HG03558 (cell line): ENCODE measurements at regions not wholly inside any gene's neighbourhood (a gene's known extent, or its start where the extent isn't known, plus 50 kb on each side); places are given as distances from the start of the nearest gene placed in this dataset.
"Not testable (repeated sequence)": the region's sequence is repeated elsewhere in the genome, so short reads cannot be mapped to it uniquely, and the experiment has no call there.

ENCODE experiments used
- ATAC-seq: cut with Tn5 transposase; IDR thresholded peaks from one replicate; pipeline ENCODE4 v1.9.1; 2021; ENCODE audit warnings: moderate number of reproducible peaks; ENCODE audit not compliant: unreplicated experiment; ENCODE audit errors: extremely low read depth

DNA sequence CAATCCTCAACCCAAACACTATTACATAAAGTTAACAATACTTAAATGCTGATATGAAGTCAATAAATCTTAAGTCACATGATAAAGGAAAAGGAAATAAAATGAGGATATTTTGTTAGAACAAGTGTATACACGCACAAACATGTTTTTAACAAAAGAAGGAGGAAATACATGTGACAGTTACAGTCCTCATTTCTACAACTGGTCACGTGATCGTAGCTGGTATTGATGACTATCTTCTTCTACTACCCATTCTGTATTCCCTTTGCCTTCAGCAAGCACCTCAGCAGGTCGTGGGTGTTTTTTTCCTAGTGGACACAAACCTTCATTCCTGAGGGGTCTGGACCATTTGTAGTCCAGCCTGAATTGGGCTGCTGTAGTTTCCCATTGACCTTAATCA, 610.8 kb downstream of the XPNPEP1 start:
- ATAC-seq, result not testable (repeated sequence)

- no peak for ATAC-seq
These were observed 614.3 kb downstream of the XPNPEP1 start for GRCh38 chr10:109308971-109309370.

DNA sequence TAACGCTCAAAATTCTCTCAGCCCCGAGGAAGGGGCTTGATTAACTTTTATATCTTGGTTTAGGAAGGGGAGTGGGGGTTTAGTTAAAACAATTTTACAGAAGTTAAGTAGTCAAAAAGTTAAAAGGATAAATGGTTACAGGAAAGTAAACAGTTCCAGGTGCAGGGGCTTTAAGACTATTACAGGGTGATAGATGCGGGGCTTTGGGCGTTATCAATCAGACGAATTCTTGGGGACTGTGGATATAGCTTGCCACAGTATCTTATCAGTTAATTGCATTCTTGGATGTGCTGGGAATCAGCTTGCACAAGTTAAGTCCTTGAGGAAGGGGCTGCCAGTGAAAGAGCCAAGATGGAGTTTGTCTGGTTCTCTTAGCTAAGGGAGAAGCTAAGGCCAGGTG, 616.2 kb downstream of the XPNPEP1 start:
- not testable (repeated sequence) for ATAC-seq

- ATAC-seq, result no peak
These were observed 616.6 kb downstream of the XPNPEP1 start for GRCh38 chr10:109306698-109307097.

DNA sequence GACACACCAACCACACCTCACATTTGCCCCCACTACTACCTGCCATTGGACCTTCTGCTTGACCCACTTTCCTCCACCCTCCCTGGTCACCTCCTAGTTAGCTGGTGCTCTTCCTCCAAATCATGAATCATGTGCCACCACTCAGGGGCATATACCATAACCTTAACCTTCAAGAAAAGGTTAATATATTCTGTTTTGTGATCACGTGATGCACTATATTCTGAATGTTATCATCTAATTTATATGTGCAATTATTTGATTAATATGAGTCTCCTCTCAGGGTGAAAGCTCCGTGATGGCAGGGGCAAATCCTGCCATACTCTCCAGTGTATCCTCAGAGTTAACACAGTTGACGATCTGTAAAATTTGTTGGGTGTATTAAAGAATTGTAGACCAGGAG, 635.5 kb downstream of the XPNPEP1 start:
- no peak for ATAC-seq

DNA sequence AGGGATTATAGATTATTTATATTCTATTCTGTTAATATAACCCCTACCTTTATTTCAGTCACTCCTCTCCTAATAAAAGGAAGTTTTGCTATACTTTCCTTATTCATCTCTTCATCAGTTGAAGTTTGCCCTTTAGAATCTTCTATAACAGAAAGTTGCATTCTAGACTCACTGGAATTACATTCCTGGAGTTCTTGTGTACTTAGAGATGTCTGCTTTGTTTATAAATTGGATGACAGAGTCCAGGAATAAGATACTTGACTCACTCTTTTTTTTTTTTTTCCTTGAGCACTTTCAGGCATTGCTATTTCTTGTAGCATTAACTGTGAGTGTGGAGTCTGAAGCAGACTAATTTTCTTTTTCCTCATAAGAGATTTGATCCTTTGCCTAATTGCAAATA, 640.8 kb downstream of the XPNPEP1 start:
- ATAC-seq, result no peak

DNA sequence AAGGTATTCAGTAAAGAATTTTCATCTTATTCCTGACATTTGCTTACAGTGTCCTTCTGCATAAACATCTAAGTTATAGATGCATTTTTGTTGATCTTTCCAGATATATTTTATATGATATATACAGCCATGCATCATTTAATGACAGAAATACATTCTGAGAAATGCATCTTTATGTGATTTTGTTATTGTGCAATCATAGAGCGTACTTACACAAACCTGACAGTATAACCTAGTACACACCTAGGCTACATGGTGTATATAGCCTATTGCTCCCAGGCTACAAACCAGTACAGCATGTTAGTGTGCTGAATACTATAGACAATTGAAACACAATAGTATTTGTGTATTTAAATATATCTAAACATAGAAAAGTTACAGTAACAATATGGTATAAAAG, 642.0 kb downstream of the XPNPEP1 start:
- ATAC-seq, result no peak

- no peak for ATAC-seq
These were observed 642.5 kb downstream of the XPNPEP1 start for GRCh38 chr10:109280837-109281236.

- no peak for ATAC-seq
These were observed 645.9 kb downstream of the XPNPEP1 start for GRCh38 chr10:109277456-109277855.

DNA sequence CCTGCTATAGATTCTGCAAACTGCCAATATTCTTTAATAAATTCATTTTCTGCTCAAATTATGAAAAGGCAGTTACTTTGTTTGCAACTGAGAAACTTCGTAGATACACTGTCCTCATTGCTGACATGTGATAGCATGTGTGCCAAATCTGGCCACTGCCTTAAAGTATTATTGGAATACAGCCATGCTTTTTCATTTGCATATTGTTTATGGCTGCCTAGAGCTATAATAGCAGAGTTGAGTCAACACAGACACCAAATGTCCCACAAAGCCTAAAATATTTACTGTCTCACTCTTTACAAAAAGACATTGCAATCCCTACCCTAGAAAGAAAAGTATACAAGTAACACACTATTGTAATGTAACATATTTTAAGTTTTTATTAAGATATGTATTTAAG, 647.4 kb downstream of the XPNPEP1 start:
- ATAC-seq, result no peak

GRCh38 chr10:109274681-109275080, 648.6 kb downstream of the XPNPEP1 start:
- ATAC-seq, result no peak

- ATAC-seq, result no peak
These were observed 653.1 kb downstream of the XPNPEP1 start for GRCh38 chr10:109270173-109270572.

- no peak for ATAC-seq
These were observed 659.3 kb downstream of the XPNPEP1 start for GRCh38 chr10:109264004-109264403.

- ATAC-seq, result no peak
These were observed 662.1 kb downstream of the XPNPEP1 start for GRCh38 chr10:109261231-109261630.

GRCh38 chr10:109259293-109259692, 664.0 kb downstream of the XPNPEP1 start:
- ATAC-seq, result no peak

GRCh38 chr10:109253306-109253705, 670.0 kb downstream of the XPNPEP1 start:
- no peak for ATAC-seq

- no peak for ATAC-seq
These were observed 673.2 kb downstream of the XPNPEP1 start for GRCh38 chr10:109250152-109250551.

DNA sequence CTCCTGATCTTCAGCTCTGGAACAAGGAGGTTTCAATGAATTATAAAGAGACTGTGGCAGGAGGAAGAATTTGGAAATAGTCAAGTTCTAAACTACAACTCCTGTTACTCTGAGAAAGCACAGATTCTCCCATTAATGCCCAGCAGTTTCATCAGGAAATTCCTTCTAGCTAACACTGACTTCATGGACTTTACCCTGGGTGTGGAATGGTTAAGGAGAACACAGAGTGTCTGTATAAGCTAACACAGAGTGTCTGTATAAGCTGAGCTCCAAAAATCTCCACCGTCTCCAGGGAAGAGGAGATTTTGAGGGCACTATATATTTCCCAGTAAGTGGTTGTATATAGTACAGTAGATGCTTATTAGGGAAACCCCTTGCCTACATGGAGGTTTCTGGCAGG, 675.5 kb downstream of the XPNPEP1 start:
- ATAC-seq, result no peak

- no peak for ATAC-seq
These were observed 677.5 kb downstream of the XPNPEP1 start for GRCh38 chr10:109245821-109246220.

- no peak for ATAC-seq
These were observed 683.9 kb downstream of the XPNPEP1 start for GRCh38 chr10:109239371-109239770.

GRCh38 chr10:109237682-109238081, 685.6 kb downstream of the XPNPEP1 start:
- ATAC-seq, result no peak

- ATAC-seq, result no peak
These were observed 686.3 kb downstream of the XPNPEP1 start for GRCh38 chr10:109237050-109237449.

DNA sequence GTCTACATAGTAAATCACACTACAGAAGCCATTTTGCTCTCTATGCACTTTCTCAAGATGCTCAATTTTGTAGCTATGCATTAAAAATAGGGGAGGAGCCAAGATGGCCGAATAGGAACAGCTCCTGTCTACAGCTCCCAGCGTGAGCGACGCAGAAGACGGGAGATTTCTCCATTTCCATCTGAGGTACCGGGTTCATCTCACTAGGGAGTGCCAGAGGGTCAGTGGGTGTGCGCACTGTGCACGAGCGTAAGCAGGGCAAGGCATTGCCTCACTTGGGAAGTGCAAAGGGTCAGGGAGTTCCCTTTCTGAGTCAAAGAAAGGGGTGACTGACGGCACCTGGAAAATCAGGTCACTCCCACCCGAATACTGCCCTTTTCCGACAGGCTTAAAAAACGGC, 699.8 kb downstream of the XPNPEP1 start:
- not testable (repeated sequence) for ATAC-seq
